ENCODE measurements at regions not wholly inside any gene's neighbourhood (a gene's known extent, or its start where the extent isn't known, plus 50 kb on each side); places are given as distances from the start of the nearest gene placed in this dataset.

DNA sequence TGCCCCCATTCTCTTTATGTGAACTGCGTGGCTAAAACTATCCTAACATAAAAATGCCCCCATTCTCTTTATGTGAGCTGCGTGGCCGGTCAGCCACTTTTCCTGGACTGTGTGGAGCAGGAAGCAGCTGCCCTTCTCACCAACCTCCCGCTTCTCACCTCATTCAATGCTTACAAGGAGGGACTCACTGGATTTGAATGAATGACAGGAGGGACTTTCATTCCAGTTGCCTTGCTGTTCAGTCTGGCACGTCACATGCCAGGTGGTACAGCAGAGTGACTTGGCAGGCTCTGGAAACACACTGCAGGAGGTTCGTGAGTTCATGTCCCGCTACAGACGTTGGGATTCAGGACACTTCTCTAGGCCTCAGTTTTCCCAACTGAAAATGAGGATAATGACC lies 60.2 kb upstream of the NFIL3 start:
- TF ChIP-seq CTCF (IDR thresholded peaks at IDR 0.05; ENCODE audit: insufficient read depth, missing control alignments) = no peak
- FAIRE-seq (no peak), DNase-seq (ENCODE audit: insufficient read length, low spot score) (no peak)

- DNase-seq (ENCODE audit: insufficient read length, low spot score) (no peak), FAIRE-seq (no peak)
- no peak for TF ChIP-seq CTCF (IDR thresholded peaks at IDR 0.05; ENCODE audit: insufficient read depth, missing control alignments)
Observed at GRCh38 chr9:91483189-91483691, 59.6 kb upstream of the NFIL3 start.

- no peak for TF ChIP-seq CTCF (IDR thresholded peaks at IDR 0.05; ENCODE audit: insufficient read depth, missing control alignments)
- FAIRE-seq (no peak), DNase-seq (ENCODE audit: insufficient read length, low spot score) (no peak)
Observed at GRCh38 chr9:91481972-91482371, 58.3 kb upstream of the NFIL3 start.

DNA sequence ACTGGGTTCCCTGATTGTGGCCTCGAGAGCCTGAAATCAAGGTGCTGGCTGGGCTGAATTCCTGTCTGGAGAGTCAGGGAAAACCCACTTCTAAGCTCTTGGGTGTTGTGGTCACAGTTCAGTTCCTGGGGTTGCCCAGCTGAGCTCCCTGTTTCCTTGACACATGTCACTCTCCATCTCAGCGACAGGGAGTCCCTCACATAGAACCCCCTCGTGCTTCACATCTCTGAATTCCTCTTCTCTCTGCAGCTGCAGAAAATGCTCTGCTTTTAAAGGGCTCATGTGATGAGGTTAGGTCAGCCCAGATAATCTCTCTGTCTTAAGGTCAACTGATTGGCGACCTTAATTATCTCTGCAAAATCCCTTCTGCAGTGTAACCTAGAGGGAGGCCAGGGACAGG lies 53.5 kb upstream of the NFIL3 start:
- no peak for FAIRE-seq
- TF ChIP-seq CTCF (IDR thresholded peaks at IDR 0.05; ENCODE audit: insufficient read depth, missing control alignments) = no peak
- no peak for DNase-seq (ENCODE audit: insufficient read length, low spot score)

DNA sequence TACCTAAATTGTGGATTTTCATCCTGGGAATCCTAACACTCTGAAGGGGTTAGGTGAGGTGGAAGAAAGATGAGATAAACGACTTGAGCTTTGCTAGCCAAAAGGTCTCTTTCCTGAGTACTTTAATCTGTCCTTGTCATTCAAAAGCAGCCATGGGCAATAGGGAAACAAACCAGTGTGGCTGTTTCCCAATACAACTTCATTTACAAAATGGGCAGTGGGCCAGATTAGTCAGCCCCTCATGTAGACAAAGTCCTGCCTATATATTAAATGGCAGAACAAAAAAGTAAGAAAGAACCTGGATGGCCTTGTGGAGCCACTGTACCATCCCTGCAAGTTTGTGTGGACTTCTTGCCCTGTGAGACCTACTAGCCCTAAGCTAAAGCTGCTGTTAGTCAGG lies 51.0 kb upstream of the NFIL3 start:
- FAIRE-seq = no peak
- TF ChIP-seq CTCF (IDR thresholded peaks at IDR 0.05; ENCODE audit: insufficient read depth, missing control alignments) = no peak
- no peak for DNase-seq (ENCODE audit: insufficient read length, low spot score)
